ENCODE measurements at regions not wholly inside any gene's neighbourhood (a gene's known extent, or its start where the extent isn't known, plus 50 kb on each side); places are given as distances from the start of the nearest gene placed in this dataset.

- no peak overlapping the region for H3K27ac Mint-ChIP-seq (ENCODE audit: unreplicated experiment)
- no TSS peak for BruUV-seq (replicated peaks)
- H3K27me3 Mint-ChIP-seq (ENCODE audit: insufficient read depth, unreplicated experiment) = peaks cover 7% of the 10 kb centered on the region
- intact Hi-C loops (cut with micrococcal nuclease; ENCODE audit: unreplicated experiment) = no loop called here
- H3K36me3 Mint-ChIP-seq (ENCODE audit: insufficient read depth, unreplicated experiment) = no peaks in the 10 kb centered on the region
- Histone ChIP-seq H3K27me3 (replicated peaks; ENCODE audit: control insufficient read depth, insufficient read depth, low read length) (no peaks in the 10 kb centered on the region), H3K4me1 (no peaks in the 10 kb centered on the region), H3K36me3 (ENCODE audit: control insufficient read depth, insufficient read depth, low read length) (no peaks in the 10 kb centered on the region), H3K4me3 (ENCODE audit: low read depth, low read length) (no peak overlapping the region), H3K9me3 (no peaks in the 10 kb centered on the region)
- DNase-seq = no peak
- POLR2A ChIA-PET = no interaction called here
- CTCF ChIA-PET = no interaction called here
- no peak for TF ChIP-seq CTCF (IDR thresholded peaks at IDR 0.05; ENCODE audit: insufficient read depth in 1 of 2, low read depth in 1 of 2, low read length in 1 of 2, severe bottlenecking in 1 of 2, unreplicated experiment in 1 of 2)
- H3K9me3 Mint-ChIP-seq (ENCODE audit: unreplicated experiment) = no peaks in the 10 kb centered on the region
- no peaks in the 10 kb centered on the region for H3K4me1 Mint-ChIP-seq (ENCODE audit: low read depth, unreplicated experiment)
- no peak overlapping the region for H3K4me3 Mint-ChIP-seq (ENCODE audit: unreplicated experiment)
Observed at GRCh38 chr1:220991959-220992704, 112.9 kb downstream of the HLX start.

GRCh38 chr1:220992705-220993052 is 113.4 kb downstream of the HLX start:
- H3K36me3 ChIP-seq (ENCODE audit: control insufficient read depth, insufficient read depth, low read length) = no peaks in the 10 kb centered on the region
- ChIA-PET POLR2A (no interaction called here), CTCF (no interaction called here)
- no peaks in the 10 kb centered on the region for H3K9me3 Mint-ChIP-seq (ENCODE audit: unreplicated experiment)
- no peak overlapping the region for H3K27ac Mint-ChIP-seq (ENCODE audit: unreplicated experiment)
- no peaks in the 10 kb centered on the region for H3K36me3 Mint-ChIP-seq (ENCODE audit: insufficient read depth, unreplicated experiment)
- intact Hi-C loops (cut with micrococcal nuclease; ENCODE audit: unreplicated experiment) = no loop called here
- DNase-seq = no peak
- no peaks in the 10 kb centered on the region for H3K9me3 ChIP-seq
- H3K4me1 Mint-ChIP-seq (ENCODE audit: low read depth, unreplicated experiment) = no peaks in the 10 kb centered on the region
- no peaks in the 10 kb centered on the region for H3K27me3 ChIP-seq (replicated peaks; ENCODE audit: control insufficient read depth, insufficient read depth, low read length)
- TF ChIP-seq CTCF (IDR thresholded peaks at IDR 0.05; ENCODE audit: insufficient read depth in 1 of 2, low read depth in 1 of 2, low read length in 1 of 2, severe bottlenecking in 1 of 2, unreplicated experiment in 1 of 2) = no peak
- H3K4me3 ChIP-seq (ENCODE audit: low read depth, low read length) = no peak overlapping the region
- no TSS peak for BruUV-seq (replicated peaks)
- no peak overlapping the region for H3K4me3 Mint-ChIP-seq (ENCODE audit: unreplicated experiment)
- H3K27me3 Mint-ChIP-seq (ENCODE audit: insufficient read depth, unreplicated experiment) = peaks cover 7% of the 10 kb centered on the region
- H3K4me1 ChIP-seq = no peaks in the 10 kb centered on the region

- H3K4me1 Mint-ChIP-seq (ENCODE audit: low read depth, unreplicated experiment) = no peaks in the 10 kb centered on the region
Observed at GRCh38 chr1:220994671-220995070, 115.4 kb downstream of the HLX start.

More at GRCh38 chr1:220994671-220995070, 115.4 kb downstream of the HLX start:
- Mint-ChIP-seq H3K27ac (ENCODE audit: unreplicated experiment) (no peak overlapping the region), H3K4me3 (ENCODE audit: unreplicated experiment) (no peak overlapping the region), H3K9me3 (ENCODE audit: unreplicated experiment) (no peaks in the 10 kb centered on the region), H3K36me3 (ENCODE audit: insufficient read depth, unreplicated experiment) (no peaks in the 10 kb centered on the region), H3K27me3 (ENCODE audit: insufficient read depth, unreplicated experiment) (peaks cover 7% of the 10 kb centered on the region)
- Histone ChIP-seq H3K36me3 (ENCODE audit: control insufficient read depth, insufficient read depth, low read length) (no peaks in the 10 kb centered on the region), H3K4me3 (ENCODE audit: low read depth, low read length) (no peak overlapping the region), H3K27me3 (replicated peaks; ENCODE audit: control insufficient read depth, insufficient read depth, low read length) (no peaks in the 10 kb centered on the region; the same call in 1 of the 2 replicates), H3K4me1 (no peaks in the 10 kb centered on the region), H3K9me3 (no peaks in the 10 kb centered on the region)
- ChIA-PET POLR2A (no interaction called here), CTCF (no interaction called here)
- BruUV-seq (replicated peaks) = no TSS peak
- intact Hi-C loops (cut with micrococcal nuclease; ENCODE audit: unreplicated experiment) = no loop called here
- no peak for TF ChIP-seq CTCF (IDR thresholded peaks at IDR 0.05; ENCODE audit: insufficient read depth in 1 of 2, low read depth in 1 of 2, low read length in 1 of 2, severe bottlenecking in 1 of 2, unreplicated experiment in 1 of 2)
- DNase-seq = no peak

Data from Caco-2 (cell line).